ENCODE measurements at regions not wholly inside any gene's neighbourhood (a gene's known extent, or its start where the extent isn't known, plus 50 kb on each side); places are given as distances from the start of the nearest gene placed in this dataset.
"Not testable (repeated sequence)": the region's sequence is repeated elsewhere in the genome, so short reads cannot be mapped to it uniquely, and the experiment has no call there.

DNA sequence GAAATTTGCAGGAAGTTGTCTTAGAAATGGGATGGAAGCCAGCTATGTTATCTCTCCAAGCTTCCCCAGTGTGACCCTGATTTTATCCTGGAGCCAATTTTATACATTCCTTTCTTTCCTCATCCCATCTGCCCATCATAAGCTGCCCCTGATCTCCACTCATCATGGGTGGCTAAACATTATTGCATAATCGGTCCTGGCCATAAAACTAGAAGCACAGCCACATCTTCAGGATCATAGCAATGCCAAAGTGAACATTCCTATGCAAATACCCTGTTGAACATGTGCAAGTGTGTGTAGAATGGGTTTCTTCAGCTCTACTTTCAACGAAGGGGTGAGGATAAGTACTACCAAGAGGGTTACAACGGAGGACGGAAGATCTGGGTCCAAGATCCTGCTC lies 50.6 kb upstream of the COG2 start:
- no peak for DNase-seq (ENCODE audit: low read depth in 4 of 4, low spot score in 3 of 4)

GRCh38 chr1:230589951-230590350 lies 52.3 kb upstream of the COG2 start:
- no peak for DNase-seq (ENCODE audit: low read depth in 4 of 4, low spot score in 3 of 4)

- DNase-seq (ENCODE audit: low read depth in 4 of 4, low spot score in 3 of 4) = no peak
Measured at GRCh38 chr1:230588323-230588746, 53.9 kb upstream of the COG2 start.

DNA sequence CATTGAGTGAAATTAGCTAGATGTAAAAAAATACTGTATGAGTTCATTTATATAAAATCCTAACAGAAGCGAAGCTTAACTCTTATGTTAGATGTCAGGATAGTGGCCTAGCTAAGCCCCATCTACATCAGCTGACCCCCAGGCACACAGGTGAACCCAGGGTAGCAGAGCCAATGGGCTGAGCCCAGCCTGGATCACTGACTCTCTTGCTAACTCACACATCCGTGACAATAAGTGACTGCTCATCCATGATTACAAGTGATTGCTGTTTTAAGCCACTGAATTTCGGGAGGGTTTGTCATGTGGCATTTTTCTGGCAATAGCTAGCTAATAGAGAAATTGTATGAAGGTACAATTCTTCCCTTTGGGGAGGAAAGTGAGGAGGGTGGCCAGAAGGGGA lies 55.2 kb upstream of the COG2 start:
- no peak for DNase-seq (ENCODE audit: low read depth in 4 of 4, low spot score in 3 of 4)

DNA sequence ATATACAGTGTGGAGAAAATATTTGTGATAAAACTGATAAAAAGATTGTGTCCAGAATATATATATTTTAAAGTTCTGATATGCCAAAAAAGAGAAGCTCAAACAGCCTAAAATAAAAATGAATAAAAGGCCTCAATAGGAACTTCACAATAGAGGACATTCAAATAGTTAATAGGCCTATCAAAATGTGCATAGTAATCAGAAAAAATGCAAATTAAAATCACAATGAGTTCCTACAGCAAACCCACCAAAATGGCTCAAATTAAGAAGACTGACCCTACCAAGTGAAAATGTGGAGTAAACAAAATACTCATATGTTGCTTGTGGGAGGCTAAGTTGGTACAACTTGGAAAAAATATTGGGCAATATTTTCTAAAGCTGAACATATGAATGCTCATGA lies 57.6 kb upstream of the COG2 start:
- no peak for DNase-seq (ENCODE audit: low read depth in 4 of 4, low spot score in 3 of 4)

DNA sequence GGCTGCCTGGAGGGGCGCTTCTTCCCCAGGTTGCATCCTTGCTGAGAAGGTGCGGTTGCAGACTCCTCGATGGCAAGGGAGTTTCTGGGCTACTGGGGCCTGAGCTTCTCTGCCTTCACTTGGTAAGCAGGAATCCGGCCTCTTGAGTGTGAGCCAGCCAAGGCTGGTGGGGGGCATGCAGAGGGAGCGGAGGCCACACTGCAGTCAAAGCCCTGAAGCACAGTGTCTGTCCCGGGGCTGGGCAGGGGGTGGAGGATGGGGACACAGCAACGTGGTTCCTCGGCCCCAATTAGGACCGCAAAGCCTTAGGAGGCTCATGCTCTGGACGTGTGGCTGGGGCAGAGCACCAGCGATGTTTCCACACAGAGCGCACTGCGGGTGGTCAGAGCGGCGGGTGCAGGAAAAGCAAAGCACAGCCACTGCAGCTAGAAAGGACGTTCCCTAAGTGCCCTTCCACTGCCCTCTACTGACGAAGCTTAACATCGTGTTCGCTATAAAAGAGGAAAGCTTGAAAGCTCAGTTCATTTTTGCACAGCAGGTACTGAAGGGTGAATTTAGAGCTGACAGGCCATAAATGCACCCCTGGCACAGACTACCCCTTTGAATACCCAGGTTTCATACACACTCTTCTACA lies 60.7 kb upstream of the COG2 start:
- DNase-seq (ENCODE audit: low read depth in 4 of 4, low spot score in 3 of 4) = no peak

- no peak for DNase-seq (ENCODE audit: low read depth in 4 of 4, low spot score in 3 of 4)
Measured at GRCh38 chr1:230578616-230579015, 63.7 kb upstream of the COG2 start.

- no peak for DNase-seq (ENCODE audit: low read depth in 4 of 4, low spot score in 3 of 4)
Measured at GRCh38 chr1:230577537-230577936, 64.7 kb upstream of the COG2 start.

DNA sequence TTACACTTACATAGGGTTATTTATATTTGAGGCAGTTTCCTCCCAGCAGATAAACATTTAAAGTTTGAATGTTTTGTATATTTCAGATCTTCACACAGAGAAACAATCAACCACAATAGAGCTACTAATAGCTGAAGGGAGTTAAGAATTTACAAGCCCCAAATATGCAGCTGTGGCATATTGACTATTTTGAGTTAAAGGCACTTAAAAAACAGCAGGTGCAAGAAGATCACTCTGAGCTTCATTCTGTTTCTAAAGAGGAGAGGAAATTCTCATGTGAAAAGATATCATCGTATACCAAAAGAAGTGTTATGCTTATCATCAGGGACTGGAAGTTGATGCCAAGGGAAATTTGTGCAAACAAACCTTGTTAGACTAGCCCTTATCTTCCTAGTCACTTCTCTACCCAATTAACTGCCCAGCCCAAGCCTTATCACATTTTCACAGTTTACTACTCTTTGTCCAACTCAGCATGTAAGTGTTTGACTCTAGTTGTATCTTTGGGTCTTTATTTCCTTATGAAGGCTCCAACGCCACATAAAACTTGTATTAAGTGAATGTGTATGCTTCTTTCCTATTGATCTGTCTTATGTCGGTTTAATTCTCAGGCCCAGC lies 66.3 kb upstream of the COG2 start:
- DNase-seq (ENCODE audit: low read depth in 4 of 4, low spot score in 3 of 4) = no peak

GRCh38 chr1:230574502-230574901 lies 67.8 kb upstream of the COG2 start:
- DNase-seq (ENCODE audit: low read depth in 4 of 4, low spot score in 3 of 4) = no peak

GRCh38 chr1:230573658-230574057 lies 68.6 kb upstream of the COG2 start:
- no peak for DNase-seq (ENCODE audit: low read depth in 4 of 4, low spot score in 3 of 4)

- peak; percentile 26 to 36 (median 31) for DNase-seq (ENCODE audit: low read depth in 4 of 4, low spot score in 3 of 4)
Measured at GRCh38 chr1:230572121-230573105, 69.9 kb upstream of the COG2 start.

DNA sequence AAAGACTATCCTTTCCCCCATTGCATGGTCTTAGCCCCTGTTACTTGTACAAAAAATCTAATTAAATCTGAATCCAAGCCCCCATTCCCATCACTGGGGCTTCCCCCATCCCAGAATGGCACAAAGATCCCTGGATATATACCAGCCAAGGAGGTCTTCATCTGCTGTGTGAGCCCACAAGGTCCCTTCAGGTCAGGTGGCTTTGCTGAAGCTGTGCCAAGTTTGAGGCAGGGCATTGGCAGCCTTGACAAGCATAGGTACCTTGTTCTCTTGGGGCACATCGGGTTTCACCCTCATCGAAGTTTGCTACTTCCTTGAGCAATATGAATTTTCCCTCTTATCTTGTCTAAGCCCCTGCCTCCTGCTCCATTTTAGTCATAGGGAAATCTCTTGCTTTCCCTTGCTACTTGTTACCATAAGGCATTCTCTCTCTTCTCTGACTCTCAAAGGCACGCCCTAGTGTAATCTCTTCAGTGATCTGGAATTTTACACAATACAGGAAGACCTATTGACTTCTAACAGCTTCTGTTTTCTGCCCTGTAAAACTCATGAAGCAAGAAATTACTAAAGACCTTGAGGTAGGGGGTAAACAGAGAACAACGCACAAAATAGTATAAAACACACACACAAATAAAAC lies 71.4 kb upstream of the COG2 start:
- no peak for DNase-seq (ENCODE audit: low read depth in 4 of 4, low spot score in 3 of 4)

- DNase-seq (ENCODE audit: low read depth in 4 of 4, low spot score in 3 of 4) = no peak
Measured at GRCh38 chr1:230569201-230569600, 73.1 kb upstream of the COG2 start.

DNA sequence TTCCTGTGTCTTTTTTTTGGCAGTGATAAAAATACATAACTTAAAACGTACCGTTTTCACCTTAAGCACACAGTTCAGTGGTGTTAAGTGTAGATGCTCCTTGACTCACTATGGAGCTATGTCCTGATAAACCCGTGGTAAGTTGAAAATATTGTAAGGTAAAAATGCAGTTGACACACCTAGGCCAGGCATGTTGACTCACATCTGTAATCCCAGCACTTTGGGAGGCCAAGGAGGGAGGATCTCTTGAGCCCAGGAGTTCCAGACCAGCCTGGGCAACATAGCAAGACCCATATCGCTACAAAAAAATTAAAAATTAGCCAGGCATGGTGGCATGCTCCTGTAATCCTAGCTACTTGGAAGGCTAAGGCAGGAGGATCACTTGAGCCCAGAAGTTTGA lies 73.6 kb upstream of the COG2 start:
- DNase-seq (ENCODE audit: low read depth in 4 of 4, low spot score in 3 of 4) = no peak

DNA sequence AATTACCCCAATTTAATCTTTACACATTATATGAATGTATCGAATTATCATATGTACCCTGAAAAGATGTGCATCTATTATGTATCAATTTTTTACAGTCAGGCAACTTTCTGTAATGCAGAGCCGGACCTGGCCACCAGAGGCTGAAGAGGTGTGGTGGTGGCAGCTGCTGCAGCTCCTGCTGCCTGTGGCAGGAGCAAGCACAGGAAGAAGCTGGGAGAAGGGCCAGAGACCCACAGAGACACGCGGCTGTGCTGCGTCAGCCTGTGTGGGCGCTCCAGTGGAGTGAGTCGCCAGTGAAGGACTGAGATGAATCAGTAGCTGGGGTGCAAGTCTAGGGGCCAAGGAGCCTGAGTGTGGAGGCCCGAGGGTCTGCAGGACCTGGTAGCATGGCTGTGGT lies 74.3 kb upstream of the COG2 start:
- no peak for DNase-seq (ENCODE audit: low read depth in 4 of 4, low spot score in 3 of 4)

DNA sequence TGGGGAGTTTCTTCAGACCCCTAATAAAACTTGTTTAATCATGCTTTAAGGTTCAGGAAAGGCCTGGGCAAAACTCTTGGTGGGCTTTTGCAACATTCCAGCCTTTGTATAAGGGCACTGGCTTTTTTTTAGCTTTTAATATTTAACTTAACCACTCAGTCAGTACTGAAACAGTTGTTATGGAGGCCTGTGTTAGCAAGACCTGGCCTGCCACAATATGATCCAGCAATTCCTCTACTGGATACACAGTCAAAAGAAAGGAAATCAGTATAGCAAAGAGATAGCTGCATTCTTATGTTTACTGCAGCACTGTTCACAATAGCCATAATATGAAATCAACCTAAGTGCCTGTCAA lies 75.1 kb upstream of the COG2 start:
- no peak for DNase-seq (ENCODE audit: low read depth in 4 of 4, low spot score in 3 of 4)

GRCh38 chr1:230566532-230567220 lies 75.6 kb upstream of the COG2 start:
- not testable (repeated sequence) for DNase-seq (ENCODE audit: low read depth in 4 of 4, low spot score in 3 of 4)

DNA sequence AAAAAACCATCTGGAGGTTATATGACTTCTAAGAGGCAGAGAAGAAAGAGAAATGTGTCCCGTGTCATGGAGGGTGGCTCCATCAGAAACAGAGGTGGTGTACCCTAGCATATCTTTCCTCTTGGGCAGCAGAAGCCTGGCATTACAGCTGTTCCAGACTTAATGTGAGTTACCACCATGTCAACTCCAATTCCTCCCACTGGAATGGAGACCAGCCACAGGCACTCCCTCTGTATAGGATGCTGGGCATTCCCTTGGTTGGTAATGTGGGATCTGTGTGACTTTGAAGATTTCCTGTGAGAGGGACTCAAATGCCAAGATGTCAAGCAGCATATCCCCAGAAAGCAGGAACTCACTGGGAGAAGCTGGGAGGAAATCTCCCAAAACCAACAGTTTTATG lies 77.1 kb upstream of the COG2 start:
- DNase-seq (ENCODE audit: low read depth in 4 of 4, low spot score in 3 of 4) = no peak

DNA sequence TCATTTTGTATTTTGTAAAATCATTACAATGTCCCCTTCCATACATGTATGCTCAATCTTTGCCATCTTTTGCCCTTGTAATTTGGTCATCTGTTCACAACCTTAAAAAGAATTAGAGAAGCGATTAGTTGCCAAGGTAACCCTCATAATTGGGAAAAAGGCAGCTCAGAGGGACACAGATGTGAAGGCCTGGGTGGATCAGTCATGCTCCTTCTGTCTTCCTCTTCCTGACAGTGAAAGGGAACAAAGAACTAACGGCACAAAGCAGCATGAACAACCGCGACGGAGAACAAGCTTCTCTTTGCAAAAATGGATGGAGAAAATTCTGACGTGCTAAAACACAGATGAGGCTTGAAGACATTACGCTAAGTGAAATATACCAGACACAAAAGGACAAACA lies 78.7 kb upstream of the COG2 start:
- no peak for DNase-seq (ENCODE audit: low read depth in 4 of 4, low spot score in 3 of 4)

- no peak for DNase-seq (ENCODE audit: low read depth in 4 of 4, low spot score in 3 of 4)
Measured at GRCh38 chr1:230561570-230561969, 80.7 kb upstream of the COG2 start.
